Left ventricle myocardium inferior (tissue), 1 donor: ENCODE measurements at regions not wholly inside any gene's neighbourhood (a gene's known extent, or its start where the extent isn't known, plus 50 kb on each side); places are given as distances from the start of the nearest gene placed in this dataset.

Experiments
- DNase-seq: peaks from one replicate; pipeline ENCODE4 v3.0.0-alpha.2; 2020
- H3K27ac ChIP-seq: fragments of 200-600 bp; replicated peaks from 2 replicates; pipeline ENCODE4 v1.8.0; 2021
- H3K27me3 ChIP-seq: fragments of 200-600 bp; 2 replicates; pipeline ENCODE4 v1.8.0; 2021; ENCODE audit warnings: low read depth
- H3K36me3 ChIP-seq: fragments of 200-600 bp; 2 replicates; pipeline ENCODE4 v1.8.0; 2021
- H3K4me1 ChIP-seq: fragments of 200-600 bp; 2 replicates; pipeline ENCODE4 v1.8.0; 2021
- H3K4me3 ChIP-seq: fragments of 200-600 bp; 2 replicates; pipeline ENCODE4 v1.8.0; 2021; ENCODE audit warnings: mild to moderate bottlenecking, moderate library complexity
- H3K9me3 ChIP-seq: fragments of 200-600 bp; replicated peaks from 2 replicates; pipeline ENCODE4 v1.8.0; 2021
- CTCF ChIP-seq: fragments of 200-600 bp; IDR thresholded peaks from 2 replicates; pipeline ENCODE4 v1.8.0; 2021; ENCODE audit warnings: antibody characterized with exemption, mild to moderate bottlenecking, borderline replicate concordance
- intact Hi-C: fragments of 100-400 bp; cut with micrococcal nuclease; formaldehyde crosslinking; loops from one replicate; pipeline ENCODE4 v1.11.0; 2022
- microRNA-seq: library from miRNA; unstranded; fragments of <30 nt; microRNA quantifications from one replicate; pipeline ENCODE4 v1.2.0, GENCODE V29; 2020
- donor health status: DM: no; HTN: yes; CAD: no; lungs with severe emphysema.

GRCh38 chr1:199959775-199960110 is 67.8 kb upstream of the NR5A2 start:
- Histone ChIP-seq H3K36me3 (no peaks in the 10 kb centered on the region), H3K27ac (no peak overlapping the region), H3K4me3 (no peak overlapping the region), H3K9me3 (peaks cover 7% of the 10 kb centered on the region), H3K27me3 (no peaks in the 10 kb centered on the region), H3K4me1 (no peaks in the 10 kb centered on the region)
- intact Hi-C loops = no loop called here
- no peak for DNase-seq
- TF ChIP-seq CTCF = no peak

DNA sequence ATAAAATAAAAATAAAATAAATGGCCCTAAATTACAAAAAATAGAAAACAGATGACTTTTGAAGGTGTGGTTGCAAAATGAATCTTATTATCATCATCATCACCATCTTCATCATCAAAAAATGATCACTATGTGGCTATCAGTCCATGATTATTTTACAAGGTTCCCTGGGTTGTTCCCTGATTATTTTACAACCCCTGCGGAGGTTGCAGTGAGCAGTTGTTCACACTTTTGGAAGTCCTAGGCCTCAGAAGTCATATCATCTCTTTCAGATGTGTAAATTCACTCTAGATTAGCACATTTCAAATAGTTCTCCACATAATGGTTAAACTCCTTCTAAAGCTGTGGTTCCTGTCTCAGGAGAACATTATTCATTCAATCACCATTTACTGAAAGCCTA is 57.4 kb upstream of the NR5A2 start:
- intact Hi-C loops = no loop called here
- Histone ChIP-seq H3K27me3 (no peaks in the 10 kb centered on the region), H3K4me1 (no peaks in the 10 kb centered on the region), H3K36me3 (no peaks in the 10 kb centered on the region), H3K9me3 (no peaks in the 10 kb centered on the region), H3K27ac (no peak overlapping the region), H3K4me3 (no peak overlapping the region)
- DNase-seq = no peak
- TF ChIP-seq CTCF = no peak

DNA sequence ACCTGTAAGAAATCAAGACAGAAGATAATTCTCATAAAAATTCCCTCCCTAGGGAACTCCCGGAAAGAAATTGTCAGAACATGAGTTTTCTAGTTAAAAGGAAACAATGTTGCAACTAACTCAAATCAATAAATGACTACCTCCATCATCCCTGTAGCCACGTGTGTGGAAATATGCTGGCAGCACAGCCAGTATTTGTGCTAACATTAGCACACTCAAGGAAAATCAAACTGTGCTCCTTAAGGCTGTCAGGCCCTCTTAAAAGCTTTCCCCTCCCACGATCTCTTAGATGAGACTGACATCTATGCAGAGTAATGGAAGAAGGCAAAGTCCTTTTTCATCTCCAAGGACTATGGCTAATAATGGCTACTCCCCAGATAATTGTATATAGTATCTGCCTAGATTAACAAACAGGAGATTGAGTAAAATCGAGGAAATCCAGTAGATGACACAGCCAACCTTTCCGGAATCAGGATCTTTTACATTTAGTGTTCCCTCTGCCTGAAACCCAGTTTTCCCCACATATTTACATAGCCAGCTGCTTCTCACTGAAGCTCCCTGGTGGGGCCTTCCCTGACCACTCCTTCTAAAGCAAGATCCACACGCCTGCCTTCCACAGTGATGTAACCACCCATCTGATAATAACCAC is 50.9 kb upstream of the NR5A2 start:
- Histone ChIP-seq H3K27me3 (no peaks in the 10 kb centered on the region), H3K9me3 (no peaks in the 10 kb centered on the region), H3K4me1 (peaks cover 7% of the 10 kb centered on the region), H3K4me3 (no peak overlapping the region), H3K36me3 (no peaks in the 10 kb centered on the region), H3K27ac (no peak overlapping the region)
- intact Hi-C loops = no loop called here
- no peak for DNase-seq
- TF ChIP-seq CTCF = no peak

Small RNAs in the stretch of these regions (microRNA-seq; reads per million reads assigned to microRNA genes)
- gene MIR181A1 = 546 reads per million, percentile 76 among the genes with 10 or more reads in this experiment
- gene MIR181B1 = 3.7 reads per million, percentile 7 among the genes with 10 or more reads in this experiment
